GM23338 (cell line): ENCODE measurements at regions not wholly inside any gene's neighbourhood (a gene's known extent, or its start where the extent isn't known, plus 50 kb on each side); places are given as distances from the start of the nearest gene placed in this dataset.

Experiments
- ATAC-seq: fragments of 200-7000 bp; cut with Tn5 transposase; 3 replicates; pipeline ENCODE4 v1.9.1; 2020
- DNase-seq: peaks from one replicate; pipeline ENCODE4 v3.0.0-alpha.2; 2015; ENCODE audit warnings: low spot score
- H2AFZ ChIP-seq: fragments of 200-600 bp; sonication (generic); 2 replicates; pipeline ENCODE4 v1.8.0; 2016; ENCODE audit warnings: antibody characterized with exemption, mild to moderate bottlenecking, moderate library complexity
- H3F3A ChIP-seq: fragments of 200-600 bp; sonication (generic); replicated peaks from 2 replicates; pipeline ENCODE4 v1.8.0; 2017; ENCODE audit warnings: antibody characterized with exemption, mixed run types, low read depth
- H3K27ac ChIP-seq: fragments of 200-600 bp; sonication (generic); 2 replicates; pipeline ENCODE4 v1.6.1; 2016; ENCODE audit warnings: low read depth
- H3K27me3 ChIP-seq: fragments of 200-600 bp; sonication (generic); 2 replicates; pipeline ENCODE4 v1.8.0; 2016; ENCODE audit warnings: mild to moderate bottlenecking, mixed run types, moderate library complexity; ENCODE audit not compliant: insufficient read depth
- H3K36me3 ChIP-seq: fragments of 200-600 bp; sonication (generic); 2 replicates; pipeline ENCODE4 v1.8.0; 2016; ENCODE audit warnings: mild to moderate bottlenecking; ENCODE audit not compliant: insufficient read depth
- H3K4me1 ChIP-seq: fragments of 200-600 bp; sonication (generic); 2 replicates; pipeline ENCODE4 v1.8.0; 2016; ENCODE audit warnings: mild to moderate bottlenecking, moderate library complexity; ENCODE audit not compliant: insufficient read depth
- H3K4me2 ChIP-seq: fragments of 200-600 bp; sonication (generic); 2 replicates; pipeline ENCODE4 v1.7.1; 2017; ENCODE audit warnings: mixed run types
- H3K4me3 ChIP-seq: fragments of 200-600 bp; sonication (generic); 2 replicates; pipeline ENCODE4 v1.6.1; 2016; ENCODE audit warnings: mixed run types
- H3K79me2 ChIP-seq: fragments of 200-600 bp; sonication (generic); replicated peaks from 2 replicates; pipeline ENCODE4 v1.8.0; 2017; ENCODE audit warnings: mild to moderate bottlenecking; ENCODE audit not compliant: insufficient read depth
- H3K9me2 ChIP-seq: fragments of 200-600 bp; sonication (generic); 2 replicates; pipeline ENCODE4 v1.8.0; 2017; ENCODE audit not compliant: insufficient read depth
- H4K20me1 ChIP-seq: fragments of 200-600 bp; sonication (generic); replicated peaks from 2 replicates; pipeline ENCODE4 v1.8.0; 2017; ENCODE audit warnings: mild to moderate bottlenecking; ENCODE audit not compliant: insufficient read depth
- H3K27ac Mint-ChIP-seq: 2 replicates; pipeline ENCODE4 v1.8.0; 2020; ENCODE audit warnings: inconsistent platforms, mild to moderate bottlenecking, moderate library complexity, mixed read lengths
- H3K27me3 Mint-ChIP-seq: 3 replicates; pipeline ENCODE4 v1.8.0; 2022; ENCODE audit warnings: low read depth, mild to moderate bottlenecking, moderate library complexity, mixed read lengths, inconsistent platforms; ENCODE audit not compliant: insufficient read depth, poor library complexity
- H3K36me3 Mint-ChIP-seq: 3 replicates; pipeline ENCODE4 v1.8.0; 2021; ENCODE audit warnings: low read depth, mild to moderate bottlenecking, inconsistent platforms, moderate library complexity, mixed read lengths
- H3K4me1 Mint-ChIP-seq: 3 replicates; pipeline ENCODE4 v1.8.0; 2020; ENCODE audit warnings: mild to moderate bottlenecking, inconsistent platforms, mixed read lengths
- H3K4me3 Mint-ChIP-seq: 3 replicates; pipeline ENCODE4 v1.8.0; 2021; ENCODE audit warnings: moderate library complexity, mild to moderate bottlenecking, inconsistent platforms, mixed read lengths
- H3K9me3 Mint-ChIP-seq: 3 replicates; pipeline ENCODE4 v1.8.0; 2020; ENCODE audit warnings: moderate library complexity, mild to moderate bottlenecking, inconsistent platforms, mixed read lengths
- CREB1 ChIP-seq: fragments of 250-450 bp; sonication (Bioruptor Pico); IDR thresholded peaks from 2 replicates; pipeline ENCODE4 v1.5.0; 2020; ENCODE audit warnings: low read depth, mild to moderate bottlenecking, moderate library complexity
- EZH2 ChIP-seq: fragments of 200-600 bp; sonication (generic); IDR thresholded peaks from one replicate; pipeline ENCODE4 v1.8.0; 2017; ENCODE audit warnings: antibody characterized with exemption, mild to moderate bottlenecking, low read depth; ENCODE audit not compliant: unreplicated experiment
- EZH2phosphoT487 ChIP-seq: fragments of 200-600 bp; sonication (generic); IDR thresholded peaks from one replicate; pipeline ENCODE4 v1.8.1; 2018; ENCODE audit warnings: antibody characterized with exemption; ENCODE audit not compliant: unreplicated experiment
- JUNB ChIP-seq: IDR thresholded peaks from one replicate; pipeline ENCODE4 v1.6.1; 2016; ENCODE audit warnings: antibody characterized with exemption; ENCODE audit not compliant: unreplicated experiment
- NANOG ChIP-seq: IDR thresholded peaks from 2 replicates; pipeline ENCODE4 v1.6.1; 2016; ENCODE audit warnings: antibody characterized with exemption, borderline replicate concordance
- POLR2AphosphoS5 ChIP-seq: IDR thresholded peaks from 2 replicates; pipeline ENCODE4 v1.6.1; 2016; ENCODE audit warnings: antibody characterized with exemption, low read depth
- STAT1 ChIP-seq: IDR thresholded peaks from one replicate; pipeline ENCODE4 v1.6.1; 2016; ENCODE audit warnings: antibody characterized with exemption; ENCODE audit not compliant: unreplicated experiment
- ZNF114 ChIP-seq: fragments of 250-450 bp; sonication (Bioruptor Pico); IDR thresholded peaks from 2 replicates; pipeline ENCODE4 v1.5.0; 2020; ENCODE audit warnings: mild to moderate bottlenecking, moderate library complexity
- ZNF331 ChIP-seq: fragments of 250-450 bp; sonication (Bioruptor Pico); IDR thresholded peaks from 2 replicates; pipeline ENCODE4 v1.5.0; 2020; ENCODE audit warnings: low read depth, mild to moderate bottlenecking, moderate library complexity
- TF ChIP-seq, protein P1 (sequence below): IDR thresholded peaks from 2 replicates; pipeline ENCODE4 v1.6.1; 2016; ENCODE audit warnings: antibody characterized with exemption
- TF ChIP-seq, protein P2 (sequence below), 2 experiments: fragments of 200-600 bp in 1 of 2; sonication (generic) in 1 of 2; conservative IDR thresholded peaks; 2 replicates each; pipeline versions ENCODE4 v1.5.1 to v1.6.1; 2016 to 2017; ENCODE audit warnings: antibody characterized with exemption in 2 of 2, low read depth in 2 of 2, mild to moderate bottlenecking in 2 of 2, moderate library complexity in 1 of 2
- TF ChIP-seq, protein P3 (sequence below): fragments of 250-450 bp; sonication (Bioruptor Pico); IDR thresholded peaks from 2 replicates; pipeline ENCODE4 v1.5.0; 2020; ENCODE audit warnings: mild to moderate bottlenecking, moderate library complexity
- TF ChIP-seq, protein P4 (sequence below): IDR thresholded peaks from one replicate; pipeline ENCODE4 v1.6.1; 2018; ENCODE audit warnings: antibody characterized with exemption; ENCODE audit not compliant: unreplicated experiment

GRCh38 chr13:34553376-34553775 is 388.7 kb upstream of the NBEA start:
- no peaks in the 10 kb centered on the region for H3K79me2 ChIP-seq
- no peaks in the 10 kb centered on the region; the same call in 1 of the 2 replicates for H4K20me1 ChIP-seq
- H3F3A ChIP-seq = no peaks in the 10 kb centered on the region
- Mint-ChIP-seq H3K4me1 (no peaks in the 10 kb centered on the region; the same call in 2 of the 3 replicates), H3K9me3 (no peaks in the 10 kb centered on the region), H3K36me3 (no peaks in the 10 kb centered on the region), H3K4me3 (no peak overlapping the region), H3K27ac (peak overlapping the region; percentile 24; the same call in 1 of the 2 replicates), H3K27me3 (no peaks in the 10 kb centered on the region)
- no peak overlapping the region for H2AFZ ChIP-seq
- H3K4me2 ChIP-seq = no peak overlapping the region
- TF ChIP-seq EZH2 (no peak), NANOG (no peak), JUNB (no peak), CREB1 (CRISPR knock-in tag) (no peak), STAT1 (no peak), ZNF331 (CRISPR knock-in tag) (no peak), POLR2AphosphoS5 (no peak), EZH2phosphoT487 (no peak), ZNF114 (CRISPR knock-in tag) (no peak)
- TF ChIP-seq, protein P1, sequence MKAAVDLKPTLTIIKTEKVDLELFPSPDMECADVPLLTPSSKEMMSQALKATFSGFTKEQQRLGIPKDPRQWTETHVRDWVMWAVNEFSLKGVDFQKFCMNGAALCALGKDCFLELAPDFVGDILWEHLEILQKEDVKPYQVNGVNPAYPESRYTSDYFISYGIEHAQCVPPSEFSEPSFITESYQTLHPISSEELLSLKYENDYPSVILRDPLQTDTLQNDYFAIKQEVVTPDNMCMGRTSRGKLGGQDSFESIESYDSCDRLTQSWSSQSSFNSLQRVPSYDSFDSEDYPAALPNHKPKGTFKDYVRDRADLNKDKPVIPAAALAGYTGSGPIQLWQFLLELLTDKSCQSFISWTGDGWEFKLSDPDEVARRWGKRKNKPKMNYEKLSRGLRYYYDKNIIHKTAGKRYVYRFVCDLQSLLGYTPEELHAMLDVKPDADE = no peak
- TF ChIP-seq, protein P2, sequence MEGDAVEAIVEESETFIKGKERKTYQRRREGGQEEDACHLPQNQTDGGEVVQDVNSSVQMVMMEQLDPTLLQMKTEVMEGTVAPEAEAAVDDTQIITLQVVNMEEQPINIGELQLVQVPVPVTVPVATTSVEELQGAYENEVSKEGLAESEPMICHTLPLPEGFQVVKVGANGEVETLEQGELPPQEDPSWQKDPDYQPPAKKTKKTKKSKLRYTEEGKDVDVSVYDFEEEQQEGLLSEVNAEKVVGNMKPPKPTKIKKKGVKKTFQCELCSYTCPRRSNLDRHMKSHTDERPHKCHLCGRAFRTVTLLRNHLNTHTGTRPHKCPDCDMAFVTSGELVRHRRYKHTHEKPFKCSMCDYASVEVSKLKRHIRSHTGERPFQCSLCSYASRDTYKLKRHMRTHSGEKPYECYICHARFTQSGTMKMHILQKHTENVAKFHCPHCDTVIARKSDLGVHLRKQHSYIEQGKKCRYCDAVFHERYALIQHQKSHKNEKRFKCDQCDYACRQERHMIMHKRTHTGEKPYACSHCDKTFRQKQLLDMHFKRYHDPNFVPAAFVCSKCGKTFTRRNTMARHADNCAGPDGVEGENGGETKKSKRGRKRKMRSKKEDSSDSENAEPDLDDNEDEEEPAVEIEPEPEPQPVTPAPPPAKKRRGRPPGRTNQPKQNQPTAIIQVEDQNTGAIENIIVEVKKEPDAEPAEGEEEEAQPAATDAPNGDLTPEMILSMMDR (conservative IDR thresholded peaks at IDR 0.05; ENCODE audit: low read depth in 2 of 2) = no peak
- TF ChIP-seq, protein P3, sequence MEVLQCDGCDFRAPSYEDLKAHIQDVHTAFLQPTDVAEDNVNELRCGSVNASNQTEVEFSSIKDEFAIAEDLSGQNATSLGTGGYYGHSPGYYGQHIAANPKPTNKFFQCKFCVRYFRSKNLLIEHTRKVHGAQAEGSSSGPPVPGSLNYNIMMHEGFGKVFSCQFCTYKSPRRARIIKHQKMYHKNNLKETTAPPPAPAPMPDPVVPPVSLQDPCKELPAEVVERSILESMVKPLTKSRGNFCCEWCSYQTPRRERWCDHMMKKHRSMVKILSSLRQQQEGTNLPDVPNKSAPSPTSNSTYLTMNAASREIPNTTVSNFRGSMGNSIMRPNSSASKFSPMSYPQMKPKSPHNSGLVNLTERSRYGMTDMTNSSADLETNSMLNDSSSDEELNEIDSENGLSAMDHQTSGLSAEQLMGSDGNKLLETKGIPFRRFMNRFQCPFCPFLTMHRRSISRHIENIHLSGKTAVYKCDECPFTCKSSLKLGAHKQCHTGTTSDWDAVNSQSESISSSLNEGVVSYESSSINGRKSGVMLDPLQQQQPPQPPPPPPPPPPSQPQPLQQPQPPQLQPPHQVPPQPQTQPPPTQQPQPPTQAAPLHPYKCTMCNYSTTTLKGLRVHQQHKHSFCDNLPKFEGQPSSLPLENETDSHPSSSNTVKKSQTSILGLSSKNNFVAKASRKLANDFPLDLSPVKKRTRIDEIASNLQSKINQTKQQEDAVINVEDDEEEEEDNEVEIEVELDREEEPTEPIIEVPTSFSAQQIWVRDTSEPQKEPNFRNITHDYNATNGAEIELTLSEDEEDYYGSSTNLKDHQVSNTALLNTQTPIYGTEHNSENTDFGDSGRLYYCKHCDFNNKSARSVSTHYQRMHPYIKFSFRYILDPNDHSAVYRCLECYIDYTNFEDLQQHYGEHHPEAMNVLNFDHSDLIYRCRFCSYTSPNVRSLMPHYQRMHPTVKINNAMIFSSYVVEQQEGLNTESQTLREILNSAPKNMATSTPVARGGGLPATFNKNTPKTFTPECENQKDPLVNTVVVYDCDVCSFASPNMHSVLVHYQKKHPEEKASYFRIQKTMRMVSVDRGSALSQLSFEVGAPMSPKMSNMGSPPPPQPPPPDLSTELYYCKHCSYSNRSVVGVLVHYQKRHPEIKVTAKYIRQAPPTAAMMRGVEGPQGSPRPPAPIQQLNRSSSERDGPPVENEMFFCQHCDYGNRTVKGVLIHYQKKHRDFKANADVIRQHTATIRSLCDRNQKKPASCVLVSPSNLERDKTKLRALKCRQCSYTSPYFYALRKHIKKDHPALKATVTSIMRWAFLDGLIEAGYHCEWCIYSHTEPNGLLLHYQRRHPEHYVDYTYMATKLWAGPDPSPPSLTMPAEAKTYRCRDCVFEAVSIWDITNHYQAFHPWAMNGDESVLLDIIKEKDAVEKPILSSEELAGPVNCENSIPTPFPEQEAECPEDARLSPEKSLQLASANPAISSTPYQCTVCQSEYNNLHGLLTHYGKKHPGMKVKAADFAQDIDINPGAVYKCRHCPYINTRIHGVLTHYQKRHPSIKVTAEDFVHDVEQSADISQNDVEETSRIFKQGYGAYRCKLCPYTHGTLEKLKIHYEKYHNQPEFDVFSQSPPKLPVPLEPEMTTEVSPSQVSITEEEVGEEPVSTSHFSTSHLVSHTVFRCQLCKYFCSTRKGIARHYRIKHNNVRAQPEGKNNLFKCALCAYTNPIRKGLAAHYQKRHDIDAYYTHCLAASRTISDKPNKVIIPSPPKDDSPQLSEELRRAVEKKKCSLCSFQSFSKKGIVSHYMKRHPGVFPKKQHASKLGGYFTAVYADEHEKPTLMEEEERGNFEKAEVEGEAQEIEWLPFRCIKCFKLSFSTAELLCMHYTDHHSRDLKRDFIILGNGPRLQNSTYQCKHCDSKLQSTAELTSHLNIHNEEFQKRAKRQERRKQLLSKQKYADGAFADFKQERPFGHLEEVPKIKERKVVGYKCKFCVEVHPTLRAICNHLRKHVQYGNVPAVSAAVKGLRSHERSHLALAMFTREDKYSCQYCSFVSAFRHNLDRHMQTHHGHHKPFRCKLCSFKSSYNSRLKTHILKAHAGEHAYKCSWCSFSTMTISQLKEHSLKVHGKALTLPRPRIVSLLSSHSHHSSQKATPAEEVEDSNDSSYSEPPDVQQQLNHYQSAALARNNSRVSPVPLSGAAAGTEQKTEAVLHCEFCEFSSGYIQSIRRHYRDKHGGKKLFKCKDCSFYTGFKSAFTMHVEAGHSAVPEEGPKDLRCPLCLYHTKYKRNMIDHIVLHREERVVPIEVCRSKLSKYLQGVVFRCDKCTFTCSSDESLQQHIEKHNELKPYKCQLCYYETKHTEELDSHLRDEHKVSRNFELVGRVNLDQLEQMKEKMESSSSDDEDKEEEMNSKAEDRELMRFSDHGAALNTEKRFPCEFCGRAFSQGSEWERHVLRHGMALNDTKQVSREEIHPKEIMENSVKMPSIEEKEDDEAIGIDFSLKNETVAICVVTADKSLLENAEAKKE = no peak
- TF ChIP-seq, protein P4, sequence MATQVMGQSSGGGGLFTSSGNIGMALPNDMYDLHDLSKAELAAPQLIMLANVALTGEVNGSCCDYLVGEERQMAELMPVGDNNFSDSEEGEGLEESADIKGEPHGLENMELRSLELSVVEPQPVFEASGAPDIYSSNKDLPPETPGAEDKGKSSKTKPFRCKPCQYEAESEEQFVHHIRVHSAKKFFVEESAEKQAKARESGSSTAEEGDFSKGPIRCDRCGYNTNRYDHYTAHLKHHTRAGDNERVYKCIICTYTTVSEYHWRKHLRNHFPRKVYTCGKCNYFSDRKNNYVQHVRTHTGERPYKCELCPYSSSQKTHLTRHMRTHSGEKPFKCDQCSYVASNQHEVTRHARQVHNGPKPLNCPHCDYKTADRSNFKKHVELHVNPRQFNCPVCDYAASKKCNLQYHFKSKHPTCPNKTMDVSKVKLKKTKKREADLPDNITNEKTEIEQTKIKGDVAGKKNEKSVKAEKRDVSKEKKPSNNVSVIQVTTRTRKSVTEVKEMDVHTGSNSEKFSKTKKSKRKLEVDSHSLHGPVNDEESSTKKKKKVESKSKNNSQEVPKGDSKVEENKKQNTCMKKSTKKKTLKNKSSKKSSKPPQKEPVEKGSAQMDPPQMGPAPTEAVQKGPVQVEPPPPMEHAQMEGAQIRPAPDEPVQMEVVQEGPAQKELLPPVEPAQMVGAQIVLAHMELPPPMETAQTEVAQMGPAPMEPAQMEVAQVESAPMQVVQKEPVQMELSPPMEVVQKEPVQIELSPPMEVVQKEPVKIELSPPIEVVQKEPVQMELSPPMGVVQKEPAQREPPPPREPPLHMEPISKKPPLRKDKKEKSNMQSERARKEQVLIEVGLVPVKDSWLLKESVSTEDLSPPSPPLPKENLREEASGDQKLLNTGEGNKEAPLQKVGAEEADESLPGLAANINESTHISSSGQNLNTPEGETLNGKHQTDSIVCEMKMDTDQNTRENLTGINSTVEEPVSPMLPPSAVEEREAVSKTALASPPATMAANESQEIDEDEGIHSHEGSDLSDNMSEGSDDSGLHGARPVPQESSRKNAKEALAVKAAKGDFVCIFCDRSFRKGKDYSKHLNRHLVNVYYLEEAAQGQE = no peak
- H3K36me3 ChIP-seq = no peaks in the 10 kb centered on the region
- H3K27ac ChIP-seq = no peak overlapping the region
- peaks cover 15% of the 10 kb centered on the region for H3K9me2 ChIP-seq
- DNase-seq = no peak
- H3K4me1 ChIP-seq = no peaks in the 10 kb centered on the region
- H3K4me3 ChIP-seq = no peak overlapping the region
- H3K27me3 ChIP-seq = no peaks in the 10 kb centered on the region
- no peak for ATAC-seq
